Mammary epithelial cell (primary cell): ENCODE measurements at regions not wholly inside any gene's neighbourhood (a gene's known extent, or its start where the extent isn't known, plus 50 kb on each side); places are given as distances from the start of the nearest gene placed in this dataset.

ENCODE experiments used
- EZH2 ChIP-seq: IDR thresholded peaks from 2 replicates; pipeline ENCODE4 v1.6.1; 2012; ENCODE audit warnings: low read length, inconsistent platforms, borderline replicate concordance
- TF ChIP-seq, protein P1 (sequence below), 2 donors: IDR thresholded peaks in 1 of 2; conservative IDR thresholded peaks in 1 of 2; 2 replicates each; pipeline ENCODE4 v1.5.1; 2011 to 2012; ENCODE audit warnings: inconsistent platforms in 2 of 2, low read length in 2 of 2, mild to moderate bottlenecking in 2 of 2, control low read depth in 1 of 2, low read depth in 1 of 2; ENCODE audit not compliant: insufficient read depth in 1 of 2; ENCODE audit errors: extremely low read depth in 1 of 2

DNA sequence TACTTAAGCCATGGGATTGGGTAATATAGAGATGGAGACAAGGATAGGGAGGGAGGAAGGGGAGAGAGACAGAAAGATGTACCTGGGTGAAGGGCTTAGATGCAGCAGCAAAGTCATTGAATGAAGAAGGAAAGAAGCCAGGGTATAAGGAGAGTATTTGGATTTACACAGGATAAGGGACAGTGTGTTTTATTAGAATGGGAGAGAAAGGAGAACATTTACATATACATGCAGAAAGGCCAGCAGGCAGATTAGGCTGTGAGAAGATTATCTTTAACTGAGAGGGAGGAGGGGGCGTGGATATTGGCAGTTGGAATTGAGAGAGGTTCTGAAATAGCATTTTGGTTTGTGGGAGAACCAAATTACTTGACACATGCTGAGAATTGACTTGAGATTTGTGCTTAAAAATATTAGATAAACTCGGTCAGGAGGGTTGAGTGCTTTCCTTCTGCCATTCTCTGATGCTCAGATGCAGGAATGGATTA is 161.5 kb upstream of the ZNF804B start:
- TF ChIP-seq, protein P1, sequence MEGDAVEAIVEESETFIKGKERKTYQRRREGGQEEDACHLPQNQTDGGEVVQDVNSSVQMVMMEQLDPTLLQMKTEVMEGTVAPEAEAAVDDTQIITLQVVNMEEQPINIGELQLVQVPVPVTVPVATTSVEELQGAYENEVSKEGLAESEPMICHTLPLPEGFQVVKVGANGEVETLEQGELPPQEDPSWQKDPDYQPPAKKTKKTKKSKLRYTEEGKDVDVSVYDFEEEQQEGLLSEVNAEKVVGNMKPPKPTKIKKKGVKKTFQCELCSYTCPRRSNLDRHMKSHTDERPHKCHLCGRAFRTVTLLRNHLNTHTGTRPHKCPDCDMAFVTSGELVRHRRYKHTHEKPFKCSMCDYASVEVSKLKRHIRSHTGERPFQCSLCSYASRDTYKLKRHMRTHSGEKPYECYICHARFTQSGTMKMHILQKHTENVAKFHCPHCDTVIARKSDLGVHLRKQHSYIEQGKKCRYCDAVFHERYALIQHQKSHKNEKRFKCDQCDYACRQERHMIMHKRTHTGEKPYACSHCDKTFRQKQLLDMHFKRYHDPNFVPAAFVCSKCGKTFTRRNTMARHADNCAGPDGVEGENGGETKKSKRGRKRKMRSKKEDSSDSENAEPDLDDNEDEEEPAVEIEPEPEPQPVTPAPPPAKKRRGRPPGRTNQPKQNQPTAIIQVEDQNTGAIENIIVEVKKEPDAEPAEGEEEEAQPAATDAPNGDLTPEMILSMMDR (conservative IDR thresholded peaks at IDR 0.05 in 1 of 2, IDR thresholded peaks at IDR 0.05 in 1 of 2; ENCODE audit: extremely low read depth in 1 of 2, insufficient read depth in 1 of 2, low read depth in 1 of 2, low read length in 2 of 2), result no peak
- TF ChIP-seq EZH2, result no peak
